H9 (cell line): ENCODE measurements at regions not wholly inside any gene's neighbourhood (a gene's known extent, or its start where the extent isn't known, plus 50 kb on each side); places are given as distances from the start of the nearest gene placed in this dataset.

Experiments used
- DNase-seq: peaks from one replicate; pipeline ENCODE4 v3.0.0-alpha.2; 2017
- H2AFZ ChIP-seq: one replicate; pipeline ENCODE4 v1.6.1; 2013; ENCODE audit warnings: mild to moderate bottlenecking, low read length, control low read depth, moderate library complexity
- H2AK5ac ChIP-seq: 2 replicates; pipeline ENCODE4 v1.6.1; 2013; ENCODE audit warnings: low read length, control low read depth, mixed read lengths; ENCODE audit not compliant: insufficient read length
- H2BK120ac ChIP-seq: one replicate; pipeline ENCODE4 v1.6.1; 2013; ENCODE audit warnings: low read depth, mild to moderate bottlenecking, low read length, control low read depth, inconsistent platforms; ENCODE audit not compliant: poor library complexity, severe bottlenecking
- H2BK12ac ChIP-seq: 2 replicates; pipeline ENCODE4 v1.6.1; 2013; ENCODE audit warnings: low read length, control low read depth, mixed read lengths, low read depth; ENCODE audit not compliant: insufficient read length
- H2BK15ac ChIP-seq: 2 replicates; pipeline ENCODE4 v1.6.1; 2013; ENCODE audit warnings: low read depth, low read length, control low read depth
- H2BK20ac ChIP-seq: one replicate; pipeline ENCODE4 v1.6.1; 2013; ENCODE audit warnings: low read depth, mild to moderate bottlenecking, low read length, control low read depth, inconsistent platforms; ENCODE audit not compliant: poor library complexity, severe bottlenecking
- H2BK5ac ChIP-seq: 2 replicates; pipeline ENCODE4 v1.6.1; 2013; ENCODE audit warnings: low read length, control low read depth, mixed read lengths; ENCODE audit not compliant: insufficient read length
- H3K14ac ChIP-seq: 2 replicates; pipeline ENCODE4 v1.6.1; 2013; ENCODE audit warnings: low read length, control low read depth; ENCODE audit not compliant: insufficient read depth
- H3K18ac ChIP-seq: 2 replicates; pipeline ENCODE4 v1.6.1; 2013; ENCODE audit warnings: low read depth, mild to moderate bottlenecking, mixed read lengths, low read length, control low read depth; ENCODE audit not compliant: insufficient read length
- H3K23ac ChIP-seq: 2 replicates; pipeline ENCODE4 v1.6.1; 2013; ENCODE audit warnings: low read length, control low read depth, mixed read lengths, low read depth; ENCODE audit not compliant: insufficient read length
- H3K23me2 ChIP-seq: 2 replicates; pipeline ENCODE4 v1.6.1; 2013; ENCODE audit warnings: low read depth, mild to moderate bottlenecking, mixed read lengths, low read length, control low read depth; ENCODE audit not compliant: insufficient read length, poor library complexity, severe bottlenecking
- H3K27ac ChIP-seq: 2 replicates; pipeline ENCODE4 v1.5.1; 2013; ENCODE audit warnings: low read length, control low read depth, mixed read lengths, low read depth; ENCODE audit not compliant: insufficient read length
- H3K27me3 ChIP-seq: 2 replicates; pipeline ENCODE4 v1.6.1; 2013; ENCODE audit warnings: low read length, control low read depth, inconsistent platforms; ENCODE audit not compliant: insufficient read depth
- H3K4ac ChIP-seq: 2 replicates; pipeline ENCODE4 v1.6.1; 2013; ENCODE audit warnings: low read depth, mild to moderate bottlenecking, control low read depth, inconsistent platforms, low read length, moderate library complexity
- H3K4me1 ChIP-seq: 2 replicates; pipeline ENCODE4 v1.6.1; 2013; ENCODE audit warnings: low read length, control low read depth, inconsistent platforms; ENCODE audit not compliant: insufficient read depth
- H3K4me2 ChIP-seq: 2 replicates; pipeline ENCODE4 v1.6.1; 2013; ENCODE audit warnings: low read length, control low read depth, mixed read lengths; ENCODE audit not compliant: insufficient read length, insufficient read depth
- H3K56ac ChIP-seq: 2 replicates; pipeline ENCODE4 v1.6.1; 2013; ENCODE audit warnings: low read depth, mild to moderate bottlenecking, mixed read lengths, low read length, control low read depth; ENCODE audit not compliant: insufficient read length
- H3K79me1 ChIP-seq: 2 replicates; pipeline ENCODE4 v1.6.1; 2013; ENCODE audit warnings: low read depth, mild to moderate bottlenecking, moderate library complexity, low read length, control low read depth, inconsistent platforms; ENCODE audit not compliant: insufficient read depth, poor library complexity, severe bottlenecking
- H3K79me2 ChIP-seq: 2 replicates; pipeline ENCODE4 v1.6.1; 2013; ENCODE audit warnings: low read length, control low read depth, inconsistent platforms; ENCODE audit not compliant: insufficient read depth
- H3K9ac ChIP-seq: 2 replicates; pipeline ENCODE4 v1.6.1; 2013; ENCODE audit warnings: low read length, control low read depth, mixed read lengths; ENCODE audit not compliant: insufficient read length; ENCODE audit errors: extremely low read depth
- H3K9me3 ChIP-seq: one replicate; pipeline ENCODE4 v1.6.1; 2013; ENCODE audit warnings: low read depth, low read length, inconsistent platforms; ENCODE audit not compliant: control insufficient read depth
- H3T11ph ChIP-seq: one replicate; pipeline ENCODE4 v1.6.1; 2013; ENCODE audit warnings: mild to moderate bottlenecking, low read length, control low read depth, inconsistent platforms
- H4K20me1 ChIP-seq: one replicate; pipeline ENCODE4 v1.6.1; 2013; ENCODE audit not compliant: control insufficient read depth, insufficient read length, insufficient read depth
- H4K5ac ChIP-seq: 2 replicates; pipeline ENCODE4 v1.6.1; 2013; ENCODE audit warnings: low read depth, mild to moderate bottlenecking, mixed read lengths, low read length, control low read depth; ENCODE audit not compliant: insufficient read length
- H4K8ac ChIP-seq: replicated peaks from 2 replicates; pipeline ENCODE4 v1.6.1; 2013; ENCODE audit warnings: low read length, control low read depth, mixed read lengths, low read depth; ENCODE audit not compliant: insufficient read length
- H4K91ac ChIP-seq: 2 replicates; pipeline ENCODE4 v1.6.1; 2013; ENCODE audit warnings: low read depth, mild to moderate bottlenecking, moderate library complexity, mixed read lengths, low read length, control low read depth; ENCODE audit not compliant: insufficient read length
- H3K27ac Mint-ChIP-seq, 3 experiments: 2 replicates in 2 of 3; 3 replicates in 1 of 3; pipeline ENCODE4 v1.8.0; 2020 to 2021; ENCODE audit warnings: mixed read lengths in 3 of 3, mild to moderate bottlenecking in 1 of 3, moderate library complexity in 1 of 3
- H3K27me3 Mint-ChIP-seq: 2 replicates; pipeline ENCODE4 v1.8.0; 2021; ENCODE audit warnings: low read depth, mild to moderate bottlenecking, moderate library complexity, mixed read lengths
- H3K36me3 Mint-ChIP-seq, 3 experiments: 2 replicates in 2 of 3; 3 replicates in 1 of 3; pipeline ENCODE4 v1.8.0; 2020 to 2021; ENCODE audit warnings: low read depth in 3 of 3, mixed read lengths in 3 of 3; ENCODE audit not compliant: insufficient read depth in 1 of 3
- H3K4me1 Mint-ChIP-seq, 2 experiments: 2 replicates each; pipeline ENCODE4 v1.8.0; 2020; ENCODE audit warnings: mixed read lengths in 2 of 2
- H3K4me3 Mint-ChIP-seq, 2 experiments: 2 replicates in 1 of 2; 3 replicates in 1 of 2; pipeline ENCODE4 v1.8.0; 2020 to 2021; ENCODE audit warnings: mild to moderate bottlenecking in 2 of 2, mixed read lengths in 2 of 2, moderate library complexity in 1 of 2
- H3K9me3 Mint-ChIP-seq, 2 experiments: 2 replicates in 1 of 2; 3 replicates in 1 of 2; pipeline ENCODE4 v1.8.0; 2020; ENCODE audit warnings: mild to moderate bottlenecking in 2 of 2, mixed read lengths in 2 of 2, moderate library complexity in 1 of 2
- WGBS: extraction: QIAGEN DNeasy Blood & Tissue Kit; methylation state at CpG from one replicate; pipeline ENCODE4 v1.1.7; 2013; ENCODE audit warnings: missing lambda C conversion rate, low lambda C conversion rate, mixed read lengths; ENCODE audit not compliant: insufficient read length; ENCODE audit errors: extremely low coverage; 5-methylcytosine and 5-hydroxymethylcytosine counted together
- TF ChIP-seq, protein P1 (sequence below): fragments of 200-600 bp; sonication (generic); conservative IDR thresholded peaks from 3 replicates; pipeline ENCODE4 v1.8.0; 2021; ENCODE audit warnings: antibody characterized with exemption, mild to moderate bottlenecking

DNA sequence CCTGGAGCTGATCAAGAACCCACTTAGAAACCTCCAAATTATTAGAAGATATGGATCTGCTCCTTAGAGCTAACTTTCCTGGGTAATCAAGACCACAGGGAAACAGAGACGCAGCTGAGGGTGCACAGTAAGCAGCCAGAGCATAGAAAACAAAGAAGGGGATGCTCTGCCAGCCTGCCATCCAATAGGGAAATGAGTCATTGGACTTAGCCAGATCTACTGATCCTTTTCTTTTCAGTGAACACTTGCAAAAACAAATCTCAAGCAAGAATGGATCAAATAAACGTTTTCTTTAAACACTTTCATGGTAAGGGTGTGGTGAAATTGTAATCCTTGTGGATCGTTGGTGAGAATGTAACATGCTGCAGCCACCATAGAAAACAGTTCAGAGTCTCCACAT, 474.0 kb downstream of the LTN1 start:
- no peaks in the 10 kb centered on the region for H4K20me1 ChIP-seq
- H4K91ac ChIP-seq: no peak overlapping the region
- no peaks in the 10 kb centered on the region for H3K79me1 ChIP-seq
- no peak overlapping the region for H4K5ac ChIP-seq
- no peak overlapping the region for H2BK20ac ChIP-seq
- no peak overlapping the region for H3K56ac ChIP-seq
- no peaks in the 10 kb centered on the region; a peak in 1 of 7 replicates for H3K36me3 Mint-ChIP-seq
- H2AK5ac ChIP-seq: no peak overlapping the region
- H3K27ac ChIP-seq: no peak overlapping the region
- H3K79me2 ChIP-seq: no peaks in the 10 kb centered on the region
- H3K9me3 ChIP-seq: no peaks in the 10 kb centered on the region
- peaks cover 9 to 14% of the 10 kb centered on the region in 2 experiments for H3K4me1 Mint-ChIP-seq
- H3K4me2 ChIP-seq: no peak overlapping the region
- no peaks in the 10 kb centered on the region for H3K27me3 ChIP-seq
- no peak overlapping the region for H3T11ph ChIP-seq
- H3K9ac ChIP-seq: no peak overlapping the region
- no peak overlapping the region for H3K23ac ChIP-seq
- no peak overlapping the region for H2AFZ ChIP-seq
- H3K4me1 ChIP-seq: no peaks in the 10 kb centered on the region; the same call in 1 of the 2 replicates
- H3K4me3 Mint-ChIP-seq: no peak overlapping the region
- TF ChIP-seq, protein P1, sequence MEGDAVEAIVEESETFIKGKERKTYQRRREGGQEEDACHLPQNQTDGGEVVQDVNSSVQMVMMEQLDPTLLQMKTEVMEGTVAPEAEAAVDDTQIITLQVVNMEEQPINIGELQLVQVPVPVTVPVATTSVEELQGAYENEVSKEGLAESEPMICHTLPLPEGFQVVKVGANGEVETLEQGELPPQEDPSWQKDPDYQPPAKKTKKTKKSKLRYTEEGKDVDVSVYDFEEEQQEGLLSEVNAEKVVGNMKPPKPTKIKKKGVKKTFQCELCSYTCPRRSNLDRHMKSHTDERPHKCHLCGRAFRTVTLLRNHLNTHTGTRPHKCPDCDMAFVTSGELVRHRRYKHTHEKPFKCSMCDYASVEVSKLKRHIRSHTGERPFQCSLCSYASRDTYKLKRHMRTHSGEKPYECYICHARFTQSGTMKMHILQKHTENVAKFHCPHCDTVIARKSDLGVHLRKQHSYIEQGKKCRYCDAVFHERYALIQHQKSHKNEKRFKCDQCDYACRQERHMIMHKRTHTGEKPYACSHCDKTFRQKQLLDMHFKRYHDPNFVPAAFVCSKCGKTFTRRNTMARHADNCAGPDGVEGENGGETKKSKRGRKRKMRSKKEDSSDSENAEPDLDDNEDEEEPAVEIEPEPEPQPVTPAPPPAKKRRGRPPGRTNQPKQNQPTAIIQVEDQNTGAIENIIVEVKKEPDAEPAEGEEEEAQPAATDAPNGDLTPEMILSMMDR: no peak
- WGBS: no CpG with 5 or more reads among the region's 3 CpGs
- no peak overlapping the region for H3K4ac ChIP-seq
- no peak overlapping the region for H2BK15ac ChIP-seq
- no peak overlapping the region for H3K14ac ChIP-seq
- no peak overlapping the region for H2BK12ac ChIP-seq
- no peak overlapping the region for H4K8ac ChIP-seq
- no peak overlapping the region for H3K27ac Mint-ChIP-seq
- no peaks in the 10 kb centered on the region for H3K9me3 Mint-ChIP-seq
- no peak for DNase-seq
- no peak overlapping the region for H3K18ac ChIP-seq
- H3K27me3 Mint-ChIP-seq: no peaks in the 10 kb centered on the region
- no peak overlapping the region for H2BK5ac ChIP-seq
- no peak overlapping the region for H2BK120ac ChIP-seq
- H3K23me2 ChIP-seq: no peaks in the 10 kb centered on the region
